ENCODE measurements at regions not wholly inside any gene's neighbourhood (a gene's known extent, or its start where the extent isn't known, plus 50 kb on each side); places are given as distances from the start of the nearest gene placed in this dataset.

- Histone ChIP-seq H3K36me3 (replicated peaks in 1 of 2; ENCODE audit: control insufficient read depth in 1 of 2, insufficient read depth in 2 of 2, low read length in 2 of 2) (no peaks in the 10 kb centered on the region), H3K4me3 (replicated peaks in 1 of 3; ENCODE audit: low read depth in 2 of 3, low read length in 3 of 3) (no peak overlapping the region), H3K4me1 (ENCODE audit: control insufficient read depth in 1 of 2, insufficient read depth in 2 of 2, low read length in 2 of 2) (no peaks in the 10 kb centered on the region), H3K27me3 (ENCODE audit: control insufficient read depth in 2 of 2, insufficient read depth in 2 of 2, low read length in 2 of 2) (no peaks in the 10 kb centered on the region), H4K20me1 (ENCODE audit: insufficient read depth, low read length) (no peaks in the 10 kb centered on the region), H3K9me3 (replicated peaks in 1 of 2; ENCODE audit: control insufficient read depth in 1 of 2, insufficient read depth in 1 of 2, low read length in 2 of 2) (no peaks in the 10 kb centered on the region), H3K9ac (ENCODE audit: insufficient read depth, low read length, poor library complexity, severe bottlenecking) (no peak overlapping the region), H3K4me2 (replicated peaks; ENCODE audit: extremely low read depth, low read length, poor library complexity, severe bottlenecking) (no peak overlapping the region), H2AFZ (ENCODE audit: insufficient read depth, low read depth, low read length, poor library complexity, severe bottlenecking) (no peak overlapping the region), H3K79me2 (ENCODE audit: insufficient read depth, low read length) (no peaks in the 10 kb centered on the region), H3K27ac (ENCODE audit: low read depth in 1 of 2, low read length in 2 of 2) (no peak overlapping the region)
- no peaks in the 10 kb centered on the region for H3K4me1 Mint-ChIP-seq
- no peak overlapping the region for H3K4me3 Mint-ChIP-seq
- H3K9me3 Mint-ChIP-seq, result no peaks in the 10 kb centered on the region
- no peak overlapping the region for H3K27ac Mint-ChIP-seq
- WGBS (ENCODE audit: insufficient coverage), result no CpG with 5 or more reads among the region's 2 CpGs
- H3K27me3 Mint-ChIP-seq (ENCODE audit: low read depth in 3 of 3), result peaks cover 1 to 2% (median 2%) of the 10 kb centered on the region in 3 donors
- TF ChIP-seq CTCF (IDR thresholded peaks at IDR 0.05), result no peak
- H3K36me3 Mint-ChIP-seq, result no peaks in the 10 kb centered on the region
- DNase-seq, result no peak
- intact Hi-C loops (cut with micrococcal nuclease), result no loop called here
Observed at GRCh38 chr1:99538618-99538956, 107.3 kb upstream of the PALMD start.

GRCh38 chr1:99539131-99539530, 106.8 kb upstream of the PALMD start:
- Mint-ChIP-seq H3K27ac (no peak overlapping the region), H3K9me3 (no peaks in the 10 kb centered on the region), H3K36me3 (no peaks in the 10 kb centered on the region), H3K4me3 (no peak overlapping the region), H3K27me3 (ENCODE audit: low read depth in 3 of 3) (peaks cover 1 to 2% (median 2%) of the 10 kb centered on the region in 3 donors), H3K4me1 (no peaks in the 10 kb centered on the region)
- no peak for TF ChIP-seq CTCF (IDR thresholded peaks at IDR 0.05)
- Histone ChIP-seq H2AFZ (ENCODE audit: insufficient read depth, low read depth, low read length, poor library complexity, severe bottlenecking) (no peak overlapping the region), H3K9ac (ENCODE audit: insufficient read depth, low read length, poor library complexity, severe bottlenecking) (no peak overlapping the region), H3K9me3 (replicated peaks in 1 of 2; ENCODE audit: control insufficient read depth in 1 of 2, insufficient read depth in 1 of 2, low read length in 2 of 2) (no peaks in the 10 kb centered on the region), H3K36me3 (replicated peaks in 1 of 2; ENCODE audit: control insufficient read depth in 1 of 2, insufficient read depth in 2 of 2, low read length in 2 of 2) (no peaks in the 10 kb centered on the region), H4K20me1 (ENCODE audit: insufficient read depth, low read length) (no peaks in the 10 kb centered on the region), H3K4me3 (replicated peaks in 1 of 3; ENCODE audit: low read depth in 2 of 3, low read length in 3 of 3) (no peak overlapping the region), H3K27ac (ENCODE audit: low read depth in 1 of 2, low read length in 2 of 2) (no peak overlapping the region), H3K4me1 (ENCODE audit: control insufficient read depth in 1 of 2, insufficient read depth in 2 of 2, low read length in 2 of 2) (no peaks in the 10 kb centered on the region), H3K79me2 (ENCODE audit: insufficient read depth, low read length) (no peaks in the 10 kb centered on the region), H3K27me3 (ENCODE audit: control insufficient read depth in 2 of 2, insufficient read depth in 2 of 2, low read length in 2 of 2) (no peaks in the 10 kb centered on the region), H3K4me2 (replicated peaks; ENCODE audit: extremely low read depth, low read length, poor library complexity, severe bottlenecking) (no peak overlapping the region)
- no peak for DNase-seq
- intact Hi-C loops (cut with micrococcal nuclease), result no loop called here

Measured in CD14-positive monocyte (primary cell).